ENCODE measurements at regions not wholly inside any gene's neighbourhood (a gene's known extent, or its start where the extent isn't known, plus 50 kb on each side); places are given as distances from the start of the nearest gene placed in this dataset.

- ATAC-seq (ENCODE audit: low read depth): no peak
- TF ChIP-seq CTCF (IDR thresholded peaks at IDR 0.05; ENCODE audit: poor library complexity, severe bottlenecking): no peak
- no peaks in the 10 kb centered on the region for H3K4me1 ChIP-seq (ENCODE audit: insufficient read depth, poor library complexity, severe bottlenecking)
These were observed 1202.8 kb upstream of the CDH6 start for GRCh38 chr5:29990681-29991080.

GRCh38 chr5:29984156-29984540 is 1209.3 kb upstream of the CDH6 start:
- DNase-seq (ENCODE audit: low spot score): no peak

More at GRCh38 chr5:29990681-29991080, 1202.8 kb upstream of the CDH6 start:
- Histone ChIP-seq H3K27ac (ENCODE audit: poor library complexity, severe bottlenecking) (no peak overlapping the region), H3K4me3 (ENCODE audit: severe bottlenecking) (no peak overlapping the region), H3K36me3 (ENCODE audit: low read depth) (no peaks in the 10 kb centered on the region), H3K9me3 (ENCODE audit: severe bottlenecking) (no peaks in the 10 kb centered on the region), H3K27me3 (ENCODE audit: insufficient read depth, poor library complexity, severe bottlenecking) (peaks cover 70% of the 10 kb centered on the region)
- DNase-seq (ENCODE audit: low spot score): no peak

GRCh38 chr5:29983528-29984155 is 1209.8 kb upstream of the CDH6 start:
- no peak overlapping the region for H3K27ac ChIP-seq (ENCODE audit: poor library complexity, severe bottlenecking)
- ATAC-seq (ENCODE audit: low read depth) (no peak), DNase-seq (ENCODE audit: low spot score) (no peak)
- H3K27me3 ChIP-seq (ENCODE audit: insufficient read depth, poor library complexity, severe bottlenecking): peaks cover 22% of the 10 kb centered on the region
- no peaks in the 10 kb centered on the region for H3K36me3 ChIP-seq (ENCODE audit: low read depth)
- no peak overlapping the region for H3K4me3 ChIP-seq (ENCODE audit: severe bottlenecking)
- TF ChIP-seq CTCF (IDR thresholded peaks at IDR 0.05; ENCODE audit: poor library complexity, severe bottlenecking): no peak
- no peaks in the 10 kb centered on the region for H3K9me3 ChIP-seq (ENCODE audit: severe bottlenecking)
- no peaks in the 10 kb centered on the region for H3K4me1 ChIP-seq (ENCODE audit: insufficient read depth, poor library complexity, severe bottlenecking)

More at GRCh38 chr5:29984156-29984540, 1209.3 kb upstream of the CDH6 start:
- H3K9me3 ChIP-seq (ENCODE audit: severe bottlenecking): no peaks in the 10 kb centered on the region
- H3K27ac ChIP-seq (ENCODE audit: poor library complexity, severe bottlenecking): no peak overlapping the region
- TF ChIP-seq CTCF (IDR thresholded peaks at IDR 0.05; ENCODE audit: poor library complexity, severe bottlenecking): no peak
- no peaks in the 10 kb centered on the region for H3K36me3 ChIP-seq (ENCODE audit: low read depth)
- no peak for ATAC-seq (ENCODE audit: low read depth)
- H3K4me3 ChIP-seq (ENCODE audit: severe bottlenecking): no peak overlapping the region
- H3K27me3 ChIP-seq (ENCODE audit: insufficient read depth, poor library complexity, severe bottlenecking): peaks cover 26% of the 10 kb centered on the region
- no peaks in the 10 kb centered on the region for H3K4me1 ChIP-seq (ENCODE audit: insufficient read depth, poor library complexity, severe bottlenecking)

- DNase-seq (ENCODE audit: low spot score) (no peak), ATAC-seq (ENCODE audit: low read depth) (no peak)
- no peak for TF ChIP-seq CTCF (IDR thresholded peaks at IDR 0.05; ENCODE audit: poor library complexity, severe bottlenecking)
- no peaks in the 10 kb centered on the region for H3K36me3 ChIP-seq (ENCODE audit: low read depth)
- no peaks in the 10 kb centered on the region for H3K9me3 ChIP-seq (ENCODE audit: severe bottlenecking)
- H3K27ac ChIP-seq (ENCODE audit: poor library complexity, severe bottlenecking): no peak overlapping the region
- H3K4me1 ChIP-seq (ENCODE audit: insufficient read depth, poor library complexity, severe bottlenecking): no peaks in the 10 kb centered on the region
- peaks cover 26% of the 10 kb centered on the region for H3K27me3 ChIP-seq (ENCODE audit: insufficient read depth, poor library complexity, severe bottlenecking)
- no peak overlapping the region for H3K4me3 ChIP-seq (ENCODE audit: severe bottlenecking)
These were observed 1211.0 kb upstream of the CDH6 start for GRCh38 chr5:29982457-29982856.

GRCh38 chr5:29972597-29972996 is 1220.9 kb upstream of the CDH6 start:
- no peak for ATAC-seq (ENCODE audit: low read depth)
- H3K9me3 ChIP-seq (ENCODE audit: severe bottlenecking): no peaks in the 10 kb centered on the region
- no peak for TF ChIP-seq CTCF (IDR thresholded peaks at IDR 0.05; ENCODE audit: poor library complexity, severe bottlenecking)
- no peak for DNase-seq (ENCODE audit: low spot score)
- no peaks in the 10 kb centered on the region for H3K4me1 ChIP-seq (ENCODE audit: insufficient read depth, poor library complexity, severe bottlenecking)
- H3K4me3 ChIP-seq (ENCODE audit: severe bottlenecking): no peak overlapping the region
- peaks cover 18% of the 10 kb centered on the region for H3K27me3 ChIP-seq (ENCODE audit: insufficient read depth, poor library complexity, severe bottlenecking)
- H3K27ac ChIP-seq (ENCODE audit: poor library complexity, severe bottlenecking): no peak overlapping the region
- no peaks in the 10 kb centered on the region for H3K36me3 ChIP-seq (ENCODE audit: low read depth)
